22Rv1 (cell line): ENCODE measurements at regions not wholly inside any gene's neighbourhood (a gene's known extent, or its start where the extent isn't known, plus 50 kb on each side); places are given as distances from the start of the nearest gene placed in this dataset.

Source experiments
- CTCF ChIP-seq: fragments of 450-650 bp; IDR thresholded peaks from 2 replicates; pipeline ENCODE4 v1.5.1; 2017; ENCODE audit warnings: mild to moderate bottlenecking
- ZFX ChIP-seq: fragments of 450-650 bp; IDR thresholded peaks from 2 replicates; pipeline ENCODE4 v1.6.1; 2017; ENCODE audit warnings: antibody characterized with exemption, borderline replicate concordance

GRCh38 chr5:6076341-6077239 lies 301.8 kb downstream of the MED10 start:
- TF ChIP-seq CTCF = no peak
- no peak for TF ChIP-seq ZFX
